Caco-2 (cell line): ENCODE measurements at regions not wholly inside any gene's neighbourhood (a gene's known extent, or its start where the extent isn't known, plus 50 kb on each side); places are given as distances from the start of the nearest gene placed in this dataset.

Source experiments
- BruUV-seq: library from RNA; stranded (reverse); fragments of 400-500 nt; replicated peaks from 2 replicates; lab custom pipeline; 2021; lab: Mats Ljungman, UMichigan
- CTCF ChIA-PET: fragments of 300-600 bp; sonication (Branson Sonifier 250); formaldehyde crosslinking; loops from one replicate; lab custom pipeline; 2022; ENCODE audit warnings: antibody characterized with exemption; lab: Charles Lee
- POLR2A ChIA-PET: fragments of 300-600 bp; sonication (Branson Sonifier 250); formaldehyde crosslinking; loops from one replicate; lab custom pipeline; 2022; ENCODE audit warnings: antibody characterized with exemption; lab: Charles Lee
- DNase-seq, 2 experiments: peaks; one replicate each; pipeline versions ENCODE4 v3.0.0 to v3.0.0-alpha.2; 2020 to 2022
- H3K27me3 ChIP-seq: replicated peaks from 2 replicates; pipeline ENCODE4 v1.6.0; 2011; ENCODE audit warnings: low read length; ENCODE audit not compliant: control insufficient read depth, insufficient read depth
- H3K36me3 ChIP-seq: 2 replicates; pipeline ENCODE4 v1.5.1; 2011; ENCODE audit warnings: low read length; ENCODE audit not compliant: control insufficient read depth, insufficient read depth
- H3K4me1 ChIP-seq: fragments of 250-450 bp; sonication (Bioruptor Pico); 2 replicates; pipeline ENCODE4 v1.5.1; 2020; ENCODE audit warnings: mild to moderate bottlenecking
- H3K4me3 ChIP-seq: 2 replicates; pipeline ENCODE4 v1.5.1; 2011; ENCODE audit warnings: low read depth, mild to moderate bottlenecking, control low read depth, low read length
- H3K9me3 ChIP-seq: fragments of 250-450 bp; sonication (Bioruptor Pico); 2 replicates; pipeline ENCODE4 v1.5.1; 2020; ENCODE audit warnings: mild to moderate bottlenecking, moderate library complexity
- H3K27ac Mint-ChIP-seq: one replicate; pipeline ENCODE4 v1.8.0; 2022; ENCODE audit warnings: mixed read lengths; ENCODE audit not compliant: unreplicated experiment
- H3K27me3 Mint-ChIP-seq: one replicate; pipeline ENCODE4 v1.8.0; 2022; ENCODE audit warnings: mixed read lengths; ENCODE audit not compliant: insufficient read depth, unreplicated experiment
- H3K36me3 Mint-ChIP-seq: one replicate; pipeline ENCODE4 v1.8.0; 2022; ENCODE audit warnings: mild to moderate bottlenecking, mixed read lengths; ENCODE audit not compliant: insufficient read depth, unreplicated experiment
- H3K4me1 Mint-ChIP-seq: one replicate; pipeline ENCODE4 v1.8.0; 2022; ENCODE audit warnings: low read depth, mixed read lengths; ENCODE audit not compliant: unreplicated experiment
- H3K4me3 Mint-ChIP-seq: one replicate; pipeline ENCODE4 v1.8.0; 2022; ENCODE audit warnings: mild to moderate bottlenecking, moderate library complexity, mixed read lengths; ENCODE audit not compliant: unreplicated experiment
- H3K9me3 Mint-ChIP-seq: one replicate; pipeline ENCODE4 v1.8.0; 2022; ENCODE audit warnings: mixed read lengths; ENCODE audit not compliant: unreplicated experiment
- intact Hi-C: fragments of 100-400 bp; cut with micrococcal nuclease; formaldehyde crosslinking; loops from one replicate; pipeline ENCODE4 v1.10.0; 2022; ENCODE audit not compliant: unreplicated experiment
- TF ChIP-seq, protein P1 (sequence below), 2 experiments: fragments of 200-600 bp in 1 of 2; IDR thresholded peaks; 1 replicate in 1 of 2; 2 replicates in 1 of 2; pipeline versions ENCODE4 v1.5.1 to v1.8.0; 2011 to 2022; ENCODE audit warnings: antibody characterized with exemption in 1 of 2, control low read depth in 1 of 2, inconsistent platforms in 1 of 2, low read depth in 1 of 2, low read length in 1 of 2, mild to moderate bottlenecking in 1 of 2, moderate library complexity in 1 of 2; ENCODE audit not compliant: insufficient read depth in 1 of 2, severe bottlenecking in 1 of 2, unreplicated experiment in 1 of 2

- H3K9me3 ChIP-seq = no peaks in the 10 kb centered on the region
- H3K4me3 Mint-ChIP-seq = no peak overlapping the region
- POLR2A ChIA-PET = no interaction called here
- no peak for DNase-seq
- H3K27ac Mint-ChIP-seq = no peak overlapping the region
- TF ChIP-seq, protein P1, sequence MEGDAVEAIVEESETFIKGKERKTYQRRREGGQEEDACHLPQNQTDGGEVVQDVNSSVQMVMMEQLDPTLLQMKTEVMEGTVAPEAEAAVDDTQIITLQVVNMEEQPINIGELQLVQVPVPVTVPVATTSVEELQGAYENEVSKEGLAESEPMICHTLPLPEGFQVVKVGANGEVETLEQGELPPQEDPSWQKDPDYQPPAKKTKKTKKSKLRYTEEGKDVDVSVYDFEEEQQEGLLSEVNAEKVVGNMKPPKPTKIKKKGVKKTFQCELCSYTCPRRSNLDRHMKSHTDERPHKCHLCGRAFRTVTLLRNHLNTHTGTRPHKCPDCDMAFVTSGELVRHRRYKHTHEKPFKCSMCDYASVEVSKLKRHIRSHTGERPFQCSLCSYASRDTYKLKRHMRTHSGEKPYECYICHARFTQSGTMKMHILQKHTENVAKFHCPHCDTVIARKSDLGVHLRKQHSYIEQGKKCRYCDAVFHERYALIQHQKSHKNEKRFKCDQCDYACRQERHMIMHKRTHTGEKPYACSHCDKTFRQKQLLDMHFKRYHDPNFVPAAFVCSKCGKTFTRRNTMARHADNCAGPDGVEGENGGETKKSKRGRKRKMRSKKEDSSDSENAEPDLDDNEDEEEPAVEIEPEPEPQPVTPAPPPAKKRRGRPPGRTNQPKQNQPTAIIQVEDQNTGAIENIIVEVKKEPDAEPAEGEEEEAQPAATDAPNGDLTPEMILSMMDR (IDR thresholded peaks at IDR 0.05; ENCODE audit: insufficient read depth in 1 of 2, low read depth in 1 of 2, low read length in 1 of 2, severe bottlenecking in 1 of 2, unreplicated experiment in 1 of 2) = no peak
- peaks cover 10% of the 10 kb centered on the region for H3K9me3 Mint-ChIP-seq
- no peak overlapping the region for H3K4me3 ChIP-seq
- CTCF ChIA-PET = no interaction called here
- H3K4me1 ChIP-seq = no peaks in the 10 kb centered on the region
- no peaks in the 10 kb centered on the region for H3K27me3 ChIP-seq
- intact Hi-C loops = no loop called here
- no peaks in the 10 kb centered on the region for H3K4me1 Mint-ChIP-seq
- no peaks in the 10 kb centered on the region for H3K36me3 ChIP-seq
- BruUV-seq = no TSS peak
- no peaks in the 10 kb centered on the region for H3K27me3 Mint-ChIP-seq
- no peaks in the 10 kb centered on the region for H3K36me3 Mint-ChIP-seq
These were observed 2245.5 kb upstream of the WWC1 start for GRCh38 chr5:166045961-166046360.

GRCh38 chr5:166046956-166047355 is 2244.5 kb upstream of the WWC1 start:
- H3K9me3 Mint-ChIP-seq = peaks cover under 1% of the 10 kb centered on the region
- no peaks in the 10 kb centered on the region for H3K27me3 ChIP-seq
- intact Hi-C loops = no loop called here
- POLR2A ChIA-PET = no interaction called here
- no peaks in the 10 kb centered on the region for H3K4me1 Mint-ChIP-seq
- no peak for DNase-seq
- no peak overlapping the region for H3K4me3 ChIP-seq
- no peak overlapping the region for H3K4me3 Mint-ChIP-seq
- H3K36me3 Mint-ChIP-seq = no peaks in the 10 kb centered on the region
- H3K9me3 ChIP-seq = no peaks in the 10 kb centered on the region
- H3K27me3 Mint-ChIP-seq = no peaks in the 10 kb centered on the region
- BruUV-seq = no TSS peak
- H3K4me1 ChIP-seq = no peaks in the 10 kb centered on the region
- CTCF ChIA-PET = no interaction called here
- H3K36me3 ChIP-seq = no peaks in the 10 kb centered on the region
- TF ChIP-seq, protein P1 (IDR thresholded peaks at IDR 0.05; ENCODE audit: insufficient read depth in 1 of 2, low read depth in 1 of 2, low read length in 1 of 2, severe bottlenecking in 1 of 2, unreplicated experiment in 1 of 2) = no peak
- H3K27ac Mint-ChIP-seq = no peak overlapping the region

- Histone ChIP-seq H3K9me3 (no peaks in the 10 kb centered on the region), H3K36me3 (no peaks in the 10 kb centered on the region), H3K4me1 (no peaks in the 10 kb centered on the region), H3K4me3 (no peak overlapping the region), H3K27me3 (no peaks in the 10 kb centered on the region)
- Mint-ChIP-seq H3K4me3 (no peak overlapping the region), H3K4me1 (no peaks in the 10 kb centered on the region), H3K27ac (no peak overlapping the region), H3K9me3 (no peaks in the 10 kb centered on the region), H3K36me3 (no peaks in the 10 kb centered on the region), H3K27me3 (no peaks in the 10 kb centered on the region)
- BruUV-seq = no TSS peak
- no peak for DNase-seq
- ChIA-PET CTCF (no interaction called here), POLR2A (no interaction called here)
- intact Hi-C loops = no loop called here
- TF ChIP-seq, protein P1 (IDR thresholded peaks at IDR 0.05; ENCODE audit: insufficient read depth in 1 of 2, low read depth in 1 of 2, low read length in 1 of 2, severe bottlenecking in 1 of 2, unreplicated experiment in 1 of 2) = no peak
These were observed 2240.9 kb upstream of the WWC1 start for GRCh38 chr5:166050531-166050930.
